T-helper 1 cell treated with Interleukin-12 subunit alpha and Interleukin-12 subunit beta and Interleukin-4 antibody, amounts not matched to agents 30 ng/mL and 1 ng/mL, for 36 hours (primary cell): ENCODE measurements at regions not wholly inside any gene's neighbourhood (a gene's known extent, or its start where the extent isn't known, plus 50 kb on each side); places are given as distances from the start of the nearest gene placed in this dataset.
"Not testable (repeated sequence)": the region's sequence is repeated elsewhere in the genome, so short reads cannot be mapped to it uniquely, and the experiment has no call there.

Experiments used
- intact Hi-C: fragments of 100-400 bp; cut with micrococcal nuclease; formaldehyde crosslinking; loops from one replicate; pipeline ENCODE4 v1.15.1; 2024

DNA sequence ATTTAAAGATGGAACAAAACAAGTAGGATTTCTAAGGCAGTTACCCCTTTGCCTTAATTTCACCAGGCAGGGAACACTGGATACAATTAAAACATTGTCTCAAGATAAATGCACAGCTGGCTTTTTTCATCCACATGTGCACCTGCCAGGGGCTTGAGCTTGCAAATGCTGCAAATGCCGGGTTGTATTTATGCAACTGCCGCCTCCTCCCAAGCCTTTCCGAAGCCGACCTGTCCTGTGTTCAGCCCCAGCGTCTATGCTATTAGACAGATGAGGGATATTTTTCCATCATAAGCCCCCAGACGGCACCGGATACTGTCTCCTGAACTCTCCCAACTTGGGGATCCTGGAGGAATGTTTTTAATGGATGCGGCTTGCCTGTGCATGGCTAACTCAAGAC is 251.6 kb downstream of the CRLF2 start:
- intact Hi-C loops = no loop called here

DNA sequence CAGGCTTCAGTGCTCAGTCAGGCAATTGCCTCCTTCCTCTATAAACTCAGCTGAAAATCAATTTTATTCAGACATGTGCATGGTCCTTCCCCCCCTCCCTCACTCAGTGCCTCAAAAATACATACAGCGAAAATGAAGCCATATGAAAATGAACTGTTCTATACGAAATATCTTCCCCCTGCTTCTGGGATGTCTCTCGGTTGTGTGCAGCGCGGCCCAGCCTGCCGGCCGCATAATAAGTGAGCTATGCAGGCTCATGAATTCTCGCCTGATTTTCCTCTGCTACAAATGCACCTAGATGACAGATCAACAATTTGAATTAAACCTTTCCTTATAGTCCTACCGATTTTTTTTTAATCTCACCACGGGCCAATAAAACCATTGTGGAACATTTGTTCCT is 252.9 kb downstream of the CRLF2 start:
- intact Hi-C loops = no loop called here

DNA sequence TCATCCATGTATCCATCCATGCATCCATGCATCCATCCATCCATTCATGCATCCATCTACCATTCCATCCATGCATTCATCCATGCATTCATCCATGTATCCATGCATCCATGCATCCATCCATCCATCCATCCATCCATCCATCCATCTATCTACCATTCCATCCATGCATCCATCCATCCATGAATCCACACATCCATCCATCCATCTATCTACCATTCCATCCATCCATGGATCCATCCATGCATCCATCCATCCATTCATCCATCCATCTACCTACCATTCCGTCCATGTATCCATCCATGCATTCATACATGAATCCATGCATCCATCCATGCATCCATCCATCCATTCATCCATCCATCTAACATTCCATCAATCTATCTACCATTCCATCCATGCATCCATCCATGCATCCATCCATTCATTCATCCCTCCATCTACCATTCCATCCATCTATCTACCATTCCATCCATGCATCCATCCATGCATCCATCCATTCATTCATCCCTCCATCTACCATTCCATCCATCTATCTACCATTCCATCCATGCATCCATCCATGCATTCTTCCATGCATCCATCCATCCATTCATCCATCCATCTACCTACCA is 257.2 kb downstream of the CRLF2 start:
- intact Hi-C loops = not testable (repeated sequence)

DNA sequence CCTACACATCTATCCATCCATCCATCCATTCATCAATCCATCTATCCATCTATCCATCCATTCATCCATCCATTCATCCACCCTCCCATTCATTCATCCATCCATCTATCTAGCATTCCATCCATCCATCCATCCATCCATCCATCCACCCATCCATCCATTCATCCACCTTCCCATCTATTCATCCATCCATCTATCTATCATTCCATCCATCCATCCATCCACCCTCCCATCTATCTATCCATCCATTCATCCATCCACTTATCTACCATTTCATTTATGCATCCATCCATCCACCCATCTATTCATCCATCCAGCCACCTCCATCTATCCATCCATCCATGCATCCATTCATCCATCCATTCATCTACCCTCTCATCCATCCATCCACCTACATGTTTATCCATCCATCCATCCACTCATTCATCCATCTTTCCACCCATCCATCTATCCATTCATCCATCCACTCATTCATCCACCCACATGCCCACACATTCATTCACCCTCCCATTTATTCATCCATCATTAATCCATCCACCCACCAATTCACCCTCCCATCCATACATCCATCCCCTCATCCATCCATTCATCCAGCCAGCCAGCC is 258.5 kb downstream of the CRLF2 start:
- intact Hi-C loops = no loop called here

DNA sequence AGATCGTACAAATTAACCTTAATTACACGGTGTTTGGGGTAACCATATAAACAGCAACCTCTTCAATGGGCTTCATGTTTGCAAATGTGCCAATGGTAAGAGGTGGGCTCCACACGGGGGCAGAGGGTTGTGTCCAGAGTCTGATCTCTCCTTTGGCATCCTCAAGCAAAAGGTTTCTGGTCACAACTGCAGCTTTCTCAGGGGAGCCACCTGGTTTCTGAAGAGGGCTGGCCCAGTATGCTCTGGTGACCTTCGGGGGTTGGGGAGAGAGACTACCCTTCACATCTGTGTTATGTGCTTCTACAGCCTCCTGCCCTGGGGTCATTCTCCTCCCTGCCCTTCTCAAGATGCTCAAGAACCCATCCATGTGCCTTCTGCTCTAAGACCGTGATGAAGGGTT is 259.6 kb downstream of the CRLF2 start:
- intact Hi-C loops = no loop called here

DNA sequence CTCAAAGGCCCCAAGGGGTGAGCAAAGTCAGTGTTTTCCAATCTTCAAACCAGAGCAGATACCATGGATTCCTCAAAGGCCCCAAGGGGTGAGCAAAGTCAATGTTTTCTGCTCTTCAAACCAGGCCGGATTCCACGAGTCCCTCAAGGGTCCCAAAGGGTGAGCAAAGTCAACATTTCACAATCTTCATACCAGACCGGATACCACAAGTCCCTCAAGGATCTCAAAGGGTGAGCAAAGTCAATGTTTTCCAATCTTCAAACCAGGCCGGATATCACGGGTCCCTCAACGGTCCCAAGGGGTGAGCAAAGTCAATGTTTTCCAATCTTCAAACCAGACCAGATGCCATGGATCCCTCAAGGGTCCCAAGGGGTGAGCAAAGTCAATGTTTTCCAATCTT is 265.2 kb downstream of the CRLF2 start:
- intact Hi-C loops = not testable (repeated sequence)

DNA sequence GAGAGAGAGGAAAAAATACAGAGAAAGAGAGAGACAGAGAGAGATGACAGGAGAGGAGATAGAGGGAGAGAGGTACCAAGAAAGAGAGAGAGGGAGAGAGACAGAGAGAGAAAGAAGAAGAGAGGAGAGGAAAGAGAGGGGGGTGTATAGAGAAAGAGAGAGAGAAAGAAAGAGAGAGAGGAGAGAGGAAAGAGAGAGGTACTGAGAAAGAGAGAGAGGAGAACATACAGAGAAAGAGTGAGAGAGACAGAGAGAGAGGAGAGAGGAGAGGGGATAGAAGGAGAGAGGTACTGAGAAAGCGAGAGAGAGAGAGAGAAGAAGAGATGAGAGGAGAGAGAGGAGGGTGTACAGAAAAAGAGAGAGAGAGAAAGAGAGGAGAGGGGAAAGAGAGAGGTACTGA is 269.4 kb downstream of the CRLF2 start:
- intact Hi-C loops = no loop called here

DNA sequence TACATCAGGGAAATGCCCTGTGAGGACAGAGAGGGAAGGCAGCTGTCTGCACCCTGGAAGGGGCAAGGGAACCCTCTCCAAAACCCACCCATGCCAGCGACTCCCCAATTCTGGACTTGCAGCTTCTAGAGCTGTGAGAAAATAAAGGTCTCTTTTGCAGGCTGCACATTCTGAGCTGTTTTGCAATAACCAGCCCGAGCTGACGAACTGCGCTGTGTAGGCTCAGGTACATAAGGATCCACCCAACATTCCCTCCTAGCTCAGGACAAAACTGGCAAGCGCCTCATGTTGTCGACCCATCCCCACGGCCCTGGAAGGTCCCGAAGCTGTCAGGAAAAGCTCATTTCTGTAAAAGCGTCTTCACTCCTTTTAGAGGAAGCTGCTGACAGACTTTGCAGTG is 271.8 kb downstream of the CRLF2 start:
- intact Hi-C loops = no loop called here

DNA sequence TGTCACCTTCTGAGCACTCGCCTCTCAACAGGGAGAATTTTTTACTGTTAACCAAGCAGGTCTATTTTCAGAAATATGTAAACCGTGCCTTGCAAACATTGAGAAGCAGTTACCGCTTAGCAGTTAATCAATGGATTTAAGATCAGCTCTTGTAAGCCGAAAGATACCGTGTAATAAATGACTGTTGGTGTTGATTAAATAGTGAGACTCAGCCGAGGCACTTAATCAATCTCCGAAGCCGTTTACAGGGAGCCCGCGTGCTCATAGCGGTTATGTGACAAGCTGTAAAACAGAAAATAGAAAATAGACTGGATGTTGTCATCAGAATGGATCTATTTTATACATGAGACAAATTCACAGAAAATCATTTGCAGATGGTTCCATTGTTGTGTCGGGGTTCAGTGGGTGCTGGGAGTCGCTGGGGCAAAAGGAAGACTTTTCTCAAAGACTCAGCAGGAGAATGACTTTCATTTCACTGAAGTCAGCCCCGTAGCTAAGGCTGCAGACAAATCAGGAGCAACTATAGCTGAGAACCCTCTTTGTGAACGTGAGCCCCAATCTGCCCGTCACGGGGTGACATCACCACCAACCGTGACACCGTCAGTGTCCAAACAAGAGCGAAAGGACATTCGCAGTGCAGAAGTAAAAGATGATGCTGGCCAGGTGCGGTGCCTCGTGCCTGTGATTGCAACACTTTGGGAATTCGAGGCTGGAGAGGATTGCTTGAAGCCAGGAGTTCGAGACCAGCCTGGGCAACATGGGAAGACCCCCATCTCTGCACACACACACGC is 275.3 kb downstream of the CRLF2 start:
- intact Hi-C loops = no loop called here

DNA sequence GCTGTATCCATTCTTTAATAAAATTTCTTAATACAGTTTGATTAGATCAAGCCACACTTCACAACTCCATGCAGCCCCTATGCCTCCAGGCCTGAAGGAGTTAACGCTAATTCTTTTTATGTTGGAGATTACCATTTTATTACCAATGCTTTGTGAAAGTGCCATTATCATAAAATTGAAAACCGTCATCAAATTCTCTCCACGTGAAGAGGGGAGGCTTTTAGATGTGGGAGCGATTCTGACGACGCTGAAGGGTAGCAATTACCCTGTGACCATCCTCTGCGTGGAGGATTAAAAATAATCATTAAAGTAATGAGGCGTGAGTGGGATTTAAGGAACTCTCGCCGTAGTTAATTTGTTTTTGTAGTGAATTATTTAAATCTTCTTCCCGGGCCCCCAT is 278.8 kb downstream of the CRLF2 start:
- intact Hi-C loops = loop anchor here (5.0 kb wide), 2 partner anchors 224 to 356 kb away; no protein-coding TSS in a partner anchor

DNA sequence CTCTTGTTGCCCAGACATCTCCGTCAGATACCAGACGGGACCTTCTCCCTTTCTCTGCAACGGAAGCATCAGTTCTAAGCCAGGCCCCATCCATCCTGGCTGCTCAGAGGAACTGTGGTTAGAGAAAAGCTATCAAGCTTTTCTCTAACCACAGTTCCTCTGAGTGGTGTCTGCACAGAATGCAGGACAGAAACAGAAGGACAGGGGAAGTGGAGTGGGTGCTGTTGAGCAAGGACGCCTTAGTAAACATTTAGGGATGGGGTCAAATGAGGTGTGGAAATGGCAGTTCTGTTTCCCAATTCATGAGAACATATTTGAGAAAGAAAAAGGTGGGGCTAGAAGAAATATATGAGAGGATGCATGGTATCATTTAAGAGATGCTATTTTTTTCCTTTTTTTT is 283.8 kb downstream of the CRLF2 start:
- intact Hi-C loops = loop anchor here (10.0 kb wide), 1 partner anchor 496 kb away; no protein-coding TSS in a partner anchor

DNA sequence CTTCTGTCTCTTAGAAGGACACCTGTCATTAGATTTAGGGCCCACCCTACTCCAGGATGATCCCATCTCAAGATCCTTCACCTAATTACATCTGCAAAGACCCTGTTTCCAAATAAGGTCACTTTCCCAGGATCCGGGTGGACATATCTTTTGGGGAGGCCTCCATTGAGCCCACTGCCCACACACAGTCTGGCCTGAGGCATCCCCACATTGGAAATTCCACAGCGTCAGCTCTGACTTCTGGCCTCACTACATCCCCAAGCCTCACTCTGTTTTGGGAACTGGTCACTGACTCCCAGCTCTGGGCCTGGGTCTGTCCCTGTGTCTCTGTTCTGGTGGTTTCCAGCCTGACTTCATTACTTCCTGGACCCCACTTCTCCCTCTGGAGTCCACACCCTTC is 285.5 kb downstream of the CRLF2 start:
- intact Hi-C loops = loop anchor here (10.0 kb wide), 1 partner anchor 498 kb away; no protein-coding TSS in a partner anchor

DNA sequence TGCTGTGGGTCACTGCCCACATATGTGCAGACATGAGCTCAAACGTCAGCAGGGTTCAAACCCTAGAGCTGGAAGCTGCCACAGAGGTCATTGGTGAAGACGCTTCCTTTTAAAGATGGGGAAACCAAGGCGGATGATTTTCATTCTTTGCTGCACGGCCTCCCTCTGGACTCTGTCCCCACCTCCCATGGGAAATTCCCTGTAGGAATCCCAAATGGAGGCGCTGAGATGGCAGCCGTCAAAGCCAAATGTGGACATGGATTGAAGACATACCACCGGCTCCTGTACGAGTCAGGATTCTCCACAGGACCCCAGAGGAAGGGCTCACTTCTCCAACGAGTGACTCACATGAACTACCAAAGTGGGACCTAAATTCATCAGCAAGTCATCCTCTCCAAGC is 286.4 kb downstream of the CRLF2 start:
- intact Hi-C loops = loop anchor here (10.0 kb wide), 1 partner anchor 499 kb away; no protein-coding TSS in a partner anchor

DNA sequence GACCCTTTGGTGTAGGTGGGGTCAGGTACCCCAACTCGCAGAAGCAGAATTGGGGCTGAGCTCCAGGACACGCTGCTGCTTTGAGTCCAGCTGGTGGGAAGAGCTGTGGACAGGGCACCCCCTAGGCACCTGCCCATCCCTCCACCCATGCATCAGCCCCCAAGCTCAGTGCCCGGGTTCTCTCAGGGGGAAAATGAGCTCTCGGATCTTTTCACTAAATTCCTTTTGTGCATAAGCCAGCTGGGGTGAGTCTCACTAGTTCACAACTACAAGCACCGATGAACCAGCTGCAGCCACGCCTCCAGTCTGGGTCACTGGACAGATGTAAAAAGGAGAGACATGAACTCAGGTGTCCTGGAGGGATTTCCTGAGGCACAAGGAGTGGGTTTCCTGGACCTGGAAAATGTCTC is 286.8 kb downstream of the CRLF2 start:
- intact Hi-C loops = loop anchor here (10.0 kb wide), 1 partner anchor 499 kb away; no protein-coding TSS in a partner anchor

DNA sequence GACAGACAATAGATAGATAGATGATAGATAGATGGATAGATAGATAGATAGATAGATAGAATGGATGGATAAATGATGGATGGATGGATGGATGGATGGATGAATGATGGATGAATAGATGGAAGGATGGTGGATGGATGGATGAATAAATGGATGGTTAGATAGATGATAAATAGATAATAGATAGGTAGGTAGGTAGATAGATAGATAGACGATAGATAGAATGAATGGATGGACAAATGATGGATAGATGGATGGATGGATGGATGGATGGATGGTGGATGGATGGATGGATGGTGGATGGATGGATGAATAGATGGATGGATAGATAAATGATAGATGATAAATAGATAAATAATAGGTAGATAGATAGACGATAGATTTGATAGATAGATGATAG is 287.4 kb downstream of the CRLF2 start:
- intact Hi-C loops = loop anchor here (10.0 kb wide), 1 partner anchor 500 kb away; no protein-coding TSS in a partner anchor

DNA sequence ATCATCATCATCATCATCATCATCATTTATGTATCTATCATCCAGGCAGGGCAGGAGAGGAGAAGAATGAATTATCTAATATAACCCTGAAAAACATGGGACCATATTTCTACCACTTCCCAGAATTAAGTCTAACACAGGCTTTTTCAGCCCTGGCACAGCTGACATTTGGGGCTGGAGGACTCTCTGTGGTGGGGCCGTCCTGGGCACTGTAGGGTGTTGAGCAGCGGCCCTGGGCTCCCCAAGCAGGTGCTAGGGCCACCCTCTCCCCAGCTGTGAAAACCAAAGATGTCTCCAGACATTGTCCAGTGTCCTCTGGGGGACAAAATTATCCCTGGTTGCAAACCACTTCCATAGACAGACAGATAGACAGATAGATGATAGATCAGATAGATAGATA is 288.4 kb downstream of the CRLF2 start:
- intact Hi-C loops = loop anchor here (10.0 kb wide), 1 partner anchor 501 kb away; no protein-coding TSS in a partner anchor

DNA sequence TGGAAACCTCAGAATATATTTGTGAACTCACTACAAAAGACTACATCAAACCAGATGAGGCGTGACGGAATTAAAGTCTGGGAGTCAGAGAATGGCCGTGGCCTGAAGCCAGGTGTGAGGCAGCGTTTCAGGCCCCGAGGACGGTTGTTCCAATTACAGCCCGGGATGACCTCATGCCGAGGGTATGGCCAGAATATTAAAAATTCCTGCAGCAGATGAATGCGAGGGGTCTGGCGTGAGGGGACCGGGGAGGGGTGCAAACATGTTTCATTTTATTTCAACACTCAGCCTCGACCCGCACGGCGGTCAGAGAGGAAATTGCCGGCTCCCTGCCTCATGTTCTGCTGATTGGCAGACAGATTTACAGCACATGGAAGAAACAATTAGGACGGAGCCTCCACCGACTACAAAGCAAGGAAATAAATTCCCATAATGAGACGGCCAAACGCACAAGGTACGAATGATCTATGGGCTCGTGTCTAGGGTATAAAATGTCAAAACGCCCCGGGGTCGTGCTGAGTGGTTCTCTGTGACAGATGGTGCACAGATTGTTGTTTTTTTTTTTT is 289.7 kb downstream of the SHOX start:
- intact Hi-C loops = loop anchor here (10.0 kb wide), 1 partner anchor 504 kb away; no protein-coding TSS in a partner anchor

DNA sequence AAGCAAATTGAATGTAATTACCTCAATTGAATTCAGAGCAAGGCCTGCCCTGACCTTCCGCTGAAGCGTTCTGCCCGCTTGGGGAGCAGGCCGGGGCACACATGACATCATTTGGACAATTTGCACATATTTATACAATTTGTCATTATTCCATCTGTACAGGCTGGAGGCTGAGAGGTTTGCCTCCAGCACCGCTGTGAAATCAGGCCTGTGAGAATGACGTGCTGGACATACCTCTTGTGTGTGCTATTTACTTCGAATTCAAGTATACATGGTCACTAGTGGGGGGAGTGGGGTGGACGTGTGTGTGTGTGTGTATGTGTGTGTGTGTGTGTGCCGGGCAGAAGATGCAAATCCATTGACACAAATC is 285.6 kb downstream of the SHOX start:
- intact Hi-C loops = loop anchor here (5.0 to 10.0 kb wide), 2 partner anchors 91 to 96 kb away; no protein-coding TSS in a partner anchor

DNA sequence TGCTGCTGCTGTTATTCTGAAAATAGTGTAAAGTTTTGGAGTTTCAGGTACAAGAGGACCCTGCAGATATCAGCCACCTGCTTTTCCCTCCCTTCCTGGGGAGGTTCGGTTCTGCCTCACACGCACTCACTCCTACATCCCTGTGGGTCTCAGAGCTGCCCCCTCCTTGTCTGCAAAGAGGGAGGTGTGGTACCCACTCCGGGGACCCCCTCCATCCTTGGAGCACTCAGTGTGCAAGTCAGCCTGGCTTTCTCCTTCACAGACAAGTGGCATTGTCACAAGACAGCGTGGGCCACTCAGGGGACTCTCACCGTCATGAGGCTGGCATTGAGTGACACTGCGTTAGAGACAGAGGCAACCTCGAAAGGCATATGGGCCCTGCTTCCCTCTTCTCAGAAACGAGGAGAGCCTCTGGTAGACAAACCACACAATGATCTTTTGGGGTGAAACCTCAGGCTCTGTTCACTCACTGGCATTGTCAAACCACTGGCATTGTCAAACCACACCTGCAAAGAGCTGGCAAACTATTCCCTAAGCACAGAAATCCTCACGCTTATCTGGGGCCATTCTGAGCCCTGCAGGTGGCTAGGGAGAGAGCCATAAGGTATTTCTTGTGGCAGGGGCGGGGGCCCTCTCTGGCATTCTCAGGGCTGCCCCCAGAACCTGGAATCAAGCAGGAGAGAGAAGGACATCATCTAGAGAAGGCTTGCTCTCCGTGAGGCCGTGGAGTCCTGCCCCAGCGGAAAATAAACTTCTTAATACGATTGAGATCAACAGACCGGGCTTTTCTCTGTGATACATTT is 285.0 kb downstream of the SHOX start:
- intact Hi-C loops = loop anchor here (1.0 to 10.0 kb wide), 5 partner anchors 16 to 341 kb away; no protein-coding TSS in a partner anchor

DNA sequence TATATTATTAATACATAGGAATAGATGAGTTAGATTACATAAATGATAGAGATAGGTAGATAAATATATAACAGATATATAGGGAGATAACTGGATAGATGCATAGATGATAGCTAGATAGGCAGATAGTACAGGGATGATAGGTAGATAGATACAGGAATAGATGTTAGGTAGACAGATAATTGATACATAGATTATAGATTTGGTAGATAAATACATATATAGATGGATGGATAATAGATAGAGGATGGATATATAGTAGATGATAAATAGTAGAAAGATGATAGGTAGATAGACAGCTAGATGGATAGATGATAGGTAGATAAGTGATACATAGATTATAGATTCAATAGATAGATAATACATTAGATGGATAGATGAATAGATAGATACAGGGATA is 283.6 kb downstream of the SHOX start:
- intact Hi-C loops = loop anchor here (2.0 to 10.0 kb wide), 4 partner anchors 89 to 339 kb away; no protein-coding TSS in a partner anchor

DNA sequence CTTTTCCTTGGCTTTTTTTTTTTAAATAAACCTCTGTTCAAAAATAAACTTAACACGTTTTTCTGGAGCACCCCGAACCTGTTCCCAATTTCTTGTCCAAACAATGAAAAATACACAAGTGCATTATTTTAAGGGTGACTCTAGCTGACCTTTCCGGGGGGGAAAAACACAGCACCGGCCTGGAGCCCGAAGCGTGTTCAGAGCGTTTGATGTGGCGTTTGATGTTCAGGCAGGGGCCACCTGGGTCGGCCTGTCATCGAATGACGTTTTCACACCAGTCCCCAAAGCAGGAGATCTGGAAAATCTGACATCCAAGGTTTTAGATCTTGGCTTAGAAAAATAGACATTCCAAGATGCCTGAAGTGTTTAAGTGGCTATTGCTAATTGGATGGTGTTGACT is 282.1 kb downstream of the SHOX start:
- intact Hi-C loops = loop anchor here (5.0 to 10.0 kb wide), 2 partner anchors 88 to 265 kb away; no protein-coding TSS in a partner anchor
